ENCODE measurements at regions not wholly inside any gene's neighbourhood (a gene's known extent, or its start where the extent isn't known, plus 50 kb on each side); places are given as distances from the start of the nearest gene placed in this dataset.

GRCh38 chr10:31700181-31700611, 228.4 kb downstream of the ARHGAP12 start:
- TF ChIP-seq ZNF138 (tag by site-specific recombination; IDR thresholded peaks at IDR 0.05; ENCODE audit: borderline replicate concordance) (no peak), GLIS1 (tag by site-specific recombination; IDR thresholded peaks at IDR 0.05) (no peak), OVOL3 (tag by site-specific recombination; IDR thresholded peaks at IDR 0.05) (no peak), ZNF792 (tag by site-specific recombination; IDR thresholded peaks at IDR 0.05) (no peak)
- TF ChIP-seq, protein P1, sequence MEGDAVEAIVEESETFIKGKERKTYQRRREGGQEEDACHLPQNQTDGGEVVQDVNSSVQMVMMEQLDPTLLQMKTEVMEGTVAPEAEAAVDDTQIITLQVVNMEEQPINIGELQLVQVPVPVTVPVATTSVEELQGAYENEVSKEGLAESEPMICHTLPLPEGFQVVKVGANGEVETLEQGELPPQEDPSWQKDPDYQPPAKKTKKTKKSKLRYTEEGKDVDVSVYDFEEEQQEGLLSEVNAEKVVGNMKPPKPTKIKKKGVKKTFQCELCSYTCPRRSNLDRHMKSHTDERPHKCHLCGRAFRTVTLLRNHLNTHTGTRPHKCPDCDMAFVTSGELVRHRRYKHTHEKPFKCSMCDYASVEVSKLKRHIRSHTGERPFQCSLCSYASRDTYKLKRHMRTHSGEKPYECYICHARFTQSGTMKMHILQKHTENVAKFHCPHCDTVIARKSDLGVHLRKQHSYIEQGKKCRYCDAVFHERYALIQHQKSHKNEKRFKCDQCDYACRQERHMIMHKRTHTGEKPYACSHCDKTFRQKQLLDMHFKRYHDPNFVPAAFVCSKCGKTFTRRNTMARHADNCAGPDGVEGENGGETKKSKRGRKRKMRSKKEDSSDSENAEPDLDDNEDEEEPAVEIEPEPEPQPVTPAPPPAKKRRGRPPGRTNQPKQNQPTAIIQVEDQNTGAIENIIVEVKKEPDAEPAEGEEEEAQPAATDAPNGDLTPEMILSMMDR (tag by site-specific recombination; IDR thresholded peaks at IDR 0.05) = no peak

Data from HEK293 (cell line).